ENCODE measurements at regions not wholly inside any gene's neighbourhood (a gene's known extent, or its start where the extent isn't known, plus 50 kb on each side); places are given as distances from the start of the nearest gene placed in this dataset.
"Not testable (repeated sequence)": the region's sequence is repeated elsewhere in the genome, so short reads cannot be mapped to it uniquely, and the experiment has no call there.

- not testable (repeated sequence) for H3K4me3 ChIP-seq; H3K27me3 ChIP-seq; H3K4me1 ChIP-seq; H3K9me3 ChIP-seq (replicated peaks in 1 of 11); H3K4me2 ChIP-seq; H3K36me3 ChIP-seq; H3K27ac ChIP-seq; H4K20me1 ChIP-seq; H3K9ac ChIP-seq
Observed at GRCh38 chr1:143905214-143906179, 66.3 kb downstream of the FAM72C start.

GRCh38 chr1:143904622-143904979 is 67.2 kb downstream of the FAM72C start:
- H3K4me3 ChIP-seq, H3K9ac ChIP-seq, H3K4me2 ChIP-seq: not testable (repeated sequence)

GRCh38 chr1:143903899-143904621 is 67.7 kb downstream of the FAM72C start:
- H3K27me3 ChIP-seq; H3K36me3 ChIP-seq; H4K20me1 ChIP-seq; H3K4me1 ChIP-seq; H3K27ac ChIP-seq; H3K9ac ChIP-seq; H3K4me3 ChIP-seq; H3K9me3 ChIP-seq (replicated peaks in 1 of 11); H3K4me2 ChIP-seq: not testable (repeated sequence)

More at GRCh38 chr1:143904622-143904979, 67.2 kb downstream of the FAM72C start:
- H3K27me3 ChIP-seq; H4K20me1 ChIP-seq; H3K4me1 ChIP-seq; H3K36me3 ChIP-seq; H3K27ac ChIP-seq; H3K9me3 ChIP-seq (replicated peaks in 1 of 11): not testable (repeated sequence)

GRCh38 chr1:143896377-143896776 is 75.4 kb downstream of the FAM72C start:
- H3K27me3 ChIP-seq; H3K9me3 ChIP-seq (replicated peaks in 1 of 11); H3K9ac ChIP-seq; H3K4me1 ChIP-seq; H3K27ac ChIP-seq; H3K4me2 ChIP-seq; H3K36me3 ChIP-seq; H4K20me1 ChIP-seq; H3K4me3 ChIP-seq: not testable (repeated sequence)

- not testable (repeated sequence) for H3K4me2 ChIP-seq; H4K20me1 ChIP-seq; H3K36me3 ChIP-seq; H3K27me3 ChIP-seq; H3K27ac ChIP-seq; H3K9me3 ChIP-seq (replicated peaks in 1 of 11); H3K9ac ChIP-seq
- H3K4me1 ChIP-seq = peaks cover 0 to 23% (median 2%) of the 10 kb centered on the region in 10 experiments; a peak in 9 of 20 replicates
- H3K4me3 ChIP-seq = peak overlapping the region in 9 of 10 experiments; percentile 21 to 53 (median 38); a peak in 9 of 20 replicates
Observed at GRCh38 chr1:143884932-143885574, 86.7 kb downstream of the FAM72C start.

- Histone ChIP-seq H3K4me3 (peak overlapping the region in 9 of 10 experiments; percentile 21 to 53 (median 38); a peak in 9 of 20 replicates), H3K4me1 (peaks cover 0 to 23% (median 2%) of the 10 kb centered on the region in 10 experiments; a peak in 9 of 20 replicates)
- not testable (repeated sequence) for H4K20me1 ChIP-seq; H3K27ac ChIP-seq; H3K36me3 ChIP-seq; H3K9me3 ChIP-seq (replicated peaks in 1 of 11); H3K9ac ChIP-seq; H3K27me3 ChIP-seq; H3K4me2 ChIP-seq
Observed at GRCh38 chr1:143884532-143884931, 87.3 kb downstream of the FAM72C start.

- H3K36me3 ChIP-seq; H4K20me1 ChIP-seq; H3K9me3 ChIP-seq (replicated peaks in 1 of 11); H3K4me3 ChIP-seq; H3K27me3 ChIP-seq: not testable (repeated sequence)
- peak overlapping the region in 7 of 11 experiments; percentile 39 to 73 (median 62); a peak in 9 of 22 replicates for H3K9ac ChIP-seq
- H3K4me2 ChIP-seq = peak overlapping the region in 6 of 11 experiments; percentile 14 to 58 (median 35); a peak in 5 of 22 replicates
- H3K27ac ChIP-seq = peak overlapping the region in 9 of 11 experiments; percentile 53 to 83 (median 75); a peak in 16 of 22 replicates
- TF ChIP-seq Cebpa-rat (IDR thresholded peaks at IDR 0.05) = peak in 3 of 11 experiments; percentile 31 to 58 (median 48); a peak in 3 of 22 replicates
- H3K4me1 ChIP-seq = peaks cover 0 to 23% (median 2%) of the 10 kb centered on the region in 10 experiments; a peak in 9 of 20 replicates
Observed at GRCh38 chr1:143879757-143880536, 91.8 kb downstream of the FAM72C start.

GRCh38 chr1:143875947-143876346 is 95.8 kb downstream of the FAM72C start:
- Histone ChIP-seq H3K4me3 (peak overlapping the region in 3 of 10 experiments; percentile 24 to 42 (median 39); a peak in 2 of 20 replicates), H3K4me2 (peak overlapping the region in 2 of 11 experiments; percentile 46 to 55; a peak in 3 of 22 replicates), H3K4me1 (peaks cover 0 to 13% (median 2%) of the 10 kb centered on the region in 10 experiments; a peak in 8 of 20 replicates), H3K27ac (peak overlapping the region in 1 of 11 experiments; percentile 49; a peak in 2 of 22 replicates), H3K9ac (peak overlapping the region in 2 of 11 experiments; percentile 28 to 53; a peak in 2 of 22 replicates)
- H4K20me1 ChIP-seq; H3K9me3 ChIP-seq (replicated peaks in 1 of 11); H3K27me3 ChIP-seq; H3K36me3 ChIP-seq: not testable (repeated sequence)

- not testable (repeated sequence) for H3K4me1 ChIP-seq; H3K36me3 ChIP-seq; H3K9me3 ChIP-seq (replicated peaks in 1 of 11); H3K27me3 ChIP-seq; H4K20me1 ChIP-seq
- Histone ChIP-seq H3K27ac (peak overlapping the region in 5 of 11 experiments; percentile 29 to 70 (median 65); a peak in 8 of 22 replicates), H3K4me2 (peak overlapping the region in 5 of 11 experiments; percentile 5 to 61 (median 33); a peak in 5 of 22 replicates), H3K9ac (peak overlapping the region in 2 of 11 experiments; percentile 53 to 65; a peak in 3 of 22 replicates), H3K4me3 (peak overlapping the region in 2 of 10 experiments; percentile 43; a peak in 3 of 20 replicates)
Observed at GRCh38 chr1:143874625-143875024, 97.2 kb downstream of the FAM72C start.

GRCh38 chr1:143873650-143874049 is 98.1 kb downstream of the FAM72C start:
- not testable (repeated sequence) for H3K4me1 ChIP-seq; H3K36me3 ChIP-seq; H3K27me3 ChIP-seq; H3K9ac ChIP-seq; H3K9me3 ChIP-seq (replicated peaks in 1 of 11); H3K4me3 ChIP-seq; H4K20me1 ChIP-seq; H3K4me2 ChIP-seq
- H3K27ac ChIP-seq = peak overlapping the region in 2 of 11 experiments; percentile 27 to 47; a peak in 3 of 22 replicates

GRCh38 chr1:143870388-143870787 is 101.4 kb downstream of the FAM72C start:
- H3K4me2 ChIP-seq; H3K27ac ChIP-seq; H4K20me1 ChIP-seq; H3K27me3 ChIP-seq; H3K9me3 ChIP-seq (replicated peaks in 1 of 11); H3K9ac ChIP-seq; H3K4me3 ChIP-seq; H3K36me3 ChIP-seq: not testable (repeated sequence)
- peaks cover 0 to 12% (median 0%) of the 10 kb centered on the region in 10 experiments; a peak in 4 of 20 replicates for H3K4me1 ChIP-seq

- H3K4me1 ChIP-seq = peaks cover 0 to 12% (median 0%) of the 10 kb centered on the region in 10 experiments; a peak in 4 of 20 replicates
- H3K4me3 ChIP-seq; H3K9ac ChIP-seq; H3K27me3 ChIP-seq; H4K20me1 ChIP-seq; H3K36me3 ChIP-seq; H3K9me3 ChIP-seq (replicated peaks in 1 of 11): not testable (repeated sequence)
- H3K4me2 ChIP-seq = peak overlapping the region in 4 of 11 experiments; percentile 44 to 57 (median 53); a peak in 6 of 22 replicates
- H3K27ac ChIP-seq = peak overlapping the region in 2 of 11 experiments; percentile 47 to 49; a peak in 4 of 22 replicates
Observed at GRCh38 chr1:143867590-143868220, 104.1 kb downstream of the FAM72C start.
